ENCODE measurements at regions not wholly inside any gene's neighbourhood (a gene's known extent, or its start where the extent isn't known, plus 50 kb on each side); places are given as distances from the start of the nearest gene placed in this dataset.

DNA sequence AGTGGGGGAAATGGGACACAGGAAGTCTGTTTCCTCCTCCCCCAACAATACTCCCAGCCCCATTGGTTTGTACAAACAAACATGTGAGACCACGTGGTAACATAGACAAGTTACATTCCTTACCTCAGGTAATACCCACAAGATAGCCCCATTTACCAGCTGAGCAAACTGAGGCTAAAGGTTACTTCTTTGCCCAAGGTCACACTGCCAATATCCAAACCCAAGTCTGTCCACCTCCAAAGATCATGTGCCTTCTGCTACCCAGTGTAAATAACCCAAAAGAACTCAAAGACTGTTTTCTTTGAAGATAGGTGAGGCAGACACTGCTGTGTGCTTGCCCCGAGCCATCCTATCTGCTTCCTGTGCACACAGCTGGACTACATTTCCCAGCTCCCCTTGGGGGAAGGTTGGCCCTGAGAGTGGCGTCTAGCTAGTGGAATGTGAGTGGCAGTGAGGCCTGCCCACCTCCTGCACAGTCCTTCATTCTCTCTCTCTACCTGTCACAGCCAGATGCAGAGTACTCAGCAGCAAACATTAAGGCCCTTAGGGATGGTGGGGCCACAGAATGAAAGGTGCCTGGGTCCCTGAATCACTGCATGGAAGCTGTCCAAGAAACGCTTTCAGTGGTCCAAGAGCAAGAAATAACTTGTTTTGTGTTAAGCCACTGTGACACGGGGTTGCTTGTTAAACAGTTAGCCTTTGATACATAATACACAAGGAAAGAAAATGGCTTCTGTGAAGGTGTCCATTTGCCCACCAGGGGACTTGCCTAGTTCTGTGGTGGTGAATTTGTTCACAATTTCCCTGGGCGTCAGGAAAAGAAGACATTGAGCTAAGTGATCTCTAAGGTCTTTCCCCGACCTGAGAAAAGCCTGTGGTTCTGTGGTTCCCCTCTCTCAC, 257.7 kb upstream of the NFE2L3 start:
- no peak for TF ChIP-seq EZH2 (IDR thresholded peaks at IDR 0.05; ENCODE audit: low read length, missing control alignments)
- TF ChIP-seq, protein P1, sequence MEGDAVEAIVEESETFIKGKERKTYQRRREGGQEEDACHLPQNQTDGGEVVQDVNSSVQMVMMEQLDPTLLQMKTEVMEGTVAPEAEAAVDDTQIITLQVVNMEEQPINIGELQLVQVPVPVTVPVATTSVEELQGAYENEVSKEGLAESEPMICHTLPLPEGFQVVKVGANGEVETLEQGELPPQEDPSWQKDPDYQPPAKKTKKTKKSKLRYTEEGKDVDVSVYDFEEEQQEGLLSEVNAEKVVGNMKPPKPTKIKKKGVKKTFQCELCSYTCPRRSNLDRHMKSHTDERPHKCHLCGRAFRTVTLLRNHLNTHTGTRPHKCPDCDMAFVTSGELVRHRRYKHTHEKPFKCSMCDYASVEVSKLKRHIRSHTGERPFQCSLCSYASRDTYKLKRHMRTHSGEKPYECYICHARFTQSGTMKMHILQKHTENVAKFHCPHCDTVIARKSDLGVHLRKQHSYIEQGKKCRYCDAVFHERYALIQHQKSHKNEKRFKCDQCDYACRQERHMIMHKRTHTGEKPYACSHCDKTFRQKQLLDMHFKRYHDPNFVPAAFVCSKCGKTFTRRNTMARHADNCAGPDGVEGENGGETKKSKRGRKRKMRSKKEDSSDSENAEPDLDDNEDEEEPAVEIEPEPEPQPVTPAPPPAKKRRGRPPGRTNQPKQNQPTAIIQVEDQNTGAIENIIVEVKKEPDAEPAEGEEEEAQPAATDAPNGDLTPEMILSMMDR (conservative IDR thresholded peaks at IDR 0.05 in 1 of 2, IDR thresholded peaks at IDR 0.05 in 1 of 2; ENCODE audit: low read depth in 1 of 2, low read length in 2 of 2) = no peak
